Stomach (tissue), 4 donors: ENCODE measurements at regions not wholly inside any gene's neighbourhood (a gene's known extent, or its start where the extent isn't known, plus 50 kb on each side); places are given as distances from the start of the nearest gene placed in this dataset.

Experiments
- EP300 ChIP-seq: sonication (generic); formaldehyde crosslinking; IDR thresholded peaks from one replicate; pipeline ENCODE4 v1.6.1; 2017; ENCODE audit warnings: antibody characterized with exemption
- TF ChIP-seq, protein P1 (sequence below), 7 experiments: fragments of 450-650 bp in 4 of 7; fragments of 200-600 bp in 3 of 7; sonication (generic) in 3 of 7; IDR thresholded peaks; one replicate each; pipeline ENCODE4 v1.5.1; 2016 to 2019; ENCODE audit warnings: antibody characterized with exemption in 7 of 7, control low read depth in 2 of 7, mild to moderate bottlenecking in 1 of 7

DNA sequence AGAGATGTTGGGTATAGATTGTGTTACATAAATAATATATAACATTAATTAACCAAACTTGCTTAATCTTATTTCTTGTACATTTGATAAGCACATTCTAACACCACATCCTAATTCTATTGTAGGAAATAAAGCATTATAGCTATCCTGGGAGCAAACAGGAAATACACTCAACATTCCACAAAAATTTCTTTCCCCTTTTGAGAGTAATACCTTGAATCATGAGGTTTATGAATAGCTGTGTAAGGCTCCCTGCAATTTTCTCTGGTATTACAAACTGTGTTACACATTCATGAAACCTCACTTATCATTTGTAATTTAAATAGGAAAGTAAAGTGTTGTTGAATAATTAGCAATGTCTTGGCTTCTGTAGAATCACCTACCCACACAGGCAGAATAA, 95.1 kb downstream of the TMEM47 start:
- no peak for TF ChIP-seq EP300
- TF ChIP-seq, protein P1, sequence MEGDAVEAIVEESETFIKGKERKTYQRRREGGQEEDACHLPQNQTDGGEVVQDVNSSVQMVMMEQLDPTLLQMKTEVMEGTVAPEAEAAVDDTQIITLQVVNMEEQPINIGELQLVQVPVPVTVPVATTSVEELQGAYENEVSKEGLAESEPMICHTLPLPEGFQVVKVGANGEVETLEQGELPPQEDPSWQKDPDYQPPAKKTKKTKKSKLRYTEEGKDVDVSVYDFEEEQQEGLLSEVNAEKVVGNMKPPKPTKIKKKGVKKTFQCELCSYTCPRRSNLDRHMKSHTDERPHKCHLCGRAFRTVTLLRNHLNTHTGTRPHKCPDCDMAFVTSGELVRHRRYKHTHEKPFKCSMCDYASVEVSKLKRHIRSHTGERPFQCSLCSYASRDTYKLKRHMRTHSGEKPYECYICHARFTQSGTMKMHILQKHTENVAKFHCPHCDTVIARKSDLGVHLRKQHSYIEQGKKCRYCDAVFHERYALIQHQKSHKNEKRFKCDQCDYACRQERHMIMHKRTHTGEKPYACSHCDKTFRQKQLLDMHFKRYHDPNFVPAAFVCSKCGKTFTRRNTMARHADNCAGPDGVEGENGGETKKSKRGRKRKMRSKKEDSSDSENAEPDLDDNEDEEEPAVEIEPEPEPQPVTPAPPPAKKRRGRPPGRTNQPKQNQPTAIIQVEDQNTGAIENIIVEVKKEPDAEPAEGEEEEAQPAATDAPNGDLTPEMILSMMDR (IDR thresholded peaks at IDR 0.05) = no peak
